ENCODE measurements at regions not wholly inside any gene's neighbourhood (a gene's known extent, or its start where the extent isn't known, plus 50 kb on each side); places are given as distances from the start of the nearest gene placed in this dataset.

GRCh38 chr4:188417181-188417580 lies 277.9 kb downstream of the TRIML1 start (continued):
- no peak for TF ChIP-seq REPIN1 (tag by site-specific recombination; IDR thresholded peaks at IDR 0.05; ENCODE audit: low read depth)
- no peak for TF ChIP-seq ZNF677 (tag by site-specific recombination; IDR thresholded peaks at IDR 0.05)
- TF ChIP-seq ZNF133 (tag by site-specific recombination; IDR thresholded peaks at IDR 0.05) = no peak
- TF ChIP-seq ZNF211 (tag by site-specific recombination; IDR thresholded peaks at IDR 0.05; ENCODE audit: low read depth) = no peak
- TF ChIP-seq ZNF132 (tag by site-specific recombination; IDR thresholded peaks at IDR 0.05; ENCODE audit: borderline replicate concordance) = no peak
- no peak for TF ChIP-seq ZNF157 (tag by site-specific recombination; IDR thresholded peaks at IDR 0.05)

- ChIA-PET CTCF (interaction anchor here (0.7 kb wide), 1 partner anchor 709 kb away, joined by 3 read pairs; no protein-coding TSS in a partner anchor), POLR2A (no interaction called here)
These were observed 283.8 kb downstream of the TRIML1 start for GRCh38 chr4:188423039-188423438.

More at GRCh38 chr4:188423039-188423438, 283.8 kb downstream of the TRIML1 start:
- Histone ChIP-seq H3K4me3 (ENCODE audit: low read depth, low read length) (no peak overlapping the region), H3K9me3 (ENCODE audit: control insufficient read depth, insufficient read depth, low read depth, low read length) (no peaks in the 10 kb centered on the region), H3K4me1 (ENCODE audit: control insufficient read depth, insufficient read depth, low read length) (no peaks in the 10 kb centered on the region), H3K36me3 (ENCODE audit: control insufficient read depth in 2 of 2, insufficient read depth in 1 of 2, low read length in 2 of 2) (no peaks in the 10 kb centered on the region), H3K27ac (ENCODE audit: extremely low read depth, low read depth, low read length) (no peak overlapping the region)
- no peak for TF ChIP-seq ZNF174 (tag by site-specific recombination; IDR thresholded peaks at IDR 0.05)
- no peak for TF ChIP-seq GLIS1 (tag by site-specific recombination; IDR thresholded peaks at IDR 0.05)
- TF ChIP-seq ZNF792 (tag by site-specific recombination; IDR thresholded peaks at IDR 0.05) = no peak
- no peak for TF ChIP-seq ZNF423 (tag by site-specific recombination; IDR thresholded peaks at IDR 0.05)
- TF ChIP-seq ZNF148 (tag by site-specific recombination; IDR thresholded peaks at IDR 0.05; ENCODE audit: borderline replicate concordance) = no peak
- TF ChIP-seq KLF10 (tag by site-specific recombination; IDR thresholded peaks at IDR 0.05) = no peak
- TF ChIP-seq ZSCAN30 (tag by site-specific recombination; IDR thresholded peaks at IDR 0.05) = no peak
- TF ChIP-seq ZNF26 (tag by site-specific recombination; IDR thresholded peaks at IDR 0.05) = no peak
- no peak for TF ChIP-seq ZNF10 (tag by site-specific recombination; IDR thresholded peaks at IDR 0.05)
- no peak for TF ChIP-seq ZNF837 (tag by site-specific recombination; IDR thresholded peaks at IDR 0.05)
- no peak for TF ChIP-seq ZNF221 (tag by site-specific recombination; IDR thresholded peaks at IDR 0.05; ENCODE audit: borderline replicate concordance)
- no peak for TF ChIP-seq ZBTB26 (tag by site-specific recombination; optimal IDR thresholded peaks at IDR 0.05)
- no peak for TF ChIP-seq ZNF266 (tag by site-specific recombination; IDR thresholded peaks at IDR 0.05; ENCODE audit: low read depth)
- TF ChIP-seq PATZ1 (tag by site-specific recombination; IDR thresholded peaks at IDR 0.05) = no peak
- TF ChIP-seq ZNF580 (tag by site-specific recombination; IDR thresholded peaks at IDR 0.05) = no peak
- TF ChIP-seq ZBTB20 (tag by site-specific recombination; IDR thresholded peaks at IDR 0.05) = no peak
- no peak for TF ChIP-seq ZNF621 (tag by site-specific recombination; IDR thresholded peaks at IDR 0.05)
- no peak for TF ChIP-seq ZNF280D (tag by site-specific recombination; IDR thresholded peaks at IDR 0.05)
